ENCODE measurements at regions not wholly inside any gene's neighbourhood (a gene's known extent, or its start where the extent isn't known, plus 50 kb on each side); places are given as distances from the start of the nearest gene placed in this dataset.

GRCh38 chr13:73697166-73697565 is 437.0 kb downstream of the KLF12 start:
- Histone ChIP-seq H3K4me1 (no peaks in the 10 kb centered on the region), H3K4me3 (no peak overlapping the region), H3K9me3 (no peaks in the 10 kb centered on the region), H3K36me3 (ENCODE audit: insufficient read depth in 1 of 2, low read depth in 1 of 2) (peaks cover 2 to 20% of the 10 kb centered on the region in 2 donors), H3K27me3 (ENCODE audit: insufficient read depth in 3 of 3, low read length in 2 of 3) (no peaks in the 10 kb centered on the region), H3K27ac (no peak overlapping the region)
- DNase-seq (no peak), ATAC-seq (no peak)
- intact Hi-C loops (cut with DNase I) = loop anchor here in 1 of 2 donors (5.0 kb wide), 1 partner anchor 885 kb away; no protein-coding TSS in a partner anchor
- no peak for TF ChIP-seq CTCF (IDR thresholded peaks at IDR 0.05)

GRCh38 chr13:73696713-73697112 is 437.5 kb downstream of the KLF12 start:
- DNase-seq (no peak), ATAC-seq (no peak)
- no peaks in the 10 kb centered on the region for H3K9me3 ChIP-seq
- no peak overlapping the region for H3K27ac ChIP-seq
- intact Hi-C loops (cut with DNase I) = loop anchor here in 1 of 2 donors (5.0 kb wide), 1 partner anchor 884 kb away; no protein-coding TSS in a partner anchor
- WGBS, 3 donors = 94 to 97% (median 97%) methylated on average over 3 of the region's 3 CpGs
- peaks cover 2 to 20% of the 10 kb centered on the region in 2 donors for H3K36me3 ChIP-seq (ENCODE audit: insufficient read depth in 1 of 2, low read depth in 1 of 2)
- H3K27me3 ChIP-seq (ENCODE audit: insufficient read depth in 3 of 3, low read length in 2 of 3) = no peaks in the 10 kb centered on the region
- no peaks in the 10 kb centered on the region for H3K4me1 ChIP-seq
- TF ChIP-seq CTCF (IDR thresholded peaks at IDR 0.05) = no peak
- H3K4me3 ChIP-seq = no peak overlapping the region

GRCh38 chr13:73696271-73696670 is 437.9 kb downstream of the KLF12 start:
- intact Hi-C loops (cut with DNase I) = loop anchor here in 1 of 2 donors (5.0 kb wide), 1 partner anchor 884 kb away; no protein-coding TSS in a partner anchor
- Histone ChIP-seq H3K4me3 (no peak overlapping the region), H3K27ac (no peak overlapping the region), H3K36me3 (ENCODE audit: insufficient read depth in 1 of 2, low read depth in 1 of 2) (peaks cover 2 to 20% of the 10 kb centered on the region in 2 donors), H3K4me1 (no peaks in the 10 kb centered on the region), H3K9me3 (no peaks in the 10 kb centered on the region), H3K27me3 (ENCODE audit: insufficient read depth in 3 of 3, low read length in 2 of 3) (no peaks in the 10 kb centered on the region)
- TF ChIP-seq CTCF (IDR thresholded peaks at IDR 0.05) = no peak
- ATAC-seq (no peak), DNase-seq (no peak)
- 64 to 74% (median 69%) methylated on average over 2 of the region's 2 CpGs for WGBS, 3 donors

- Histone ChIP-seq H3K4me1 (no peaks in the 10 kb centered on the region), H3K27ac (no peak overlapping the region), H3K4me3 (no peak overlapping the region), H3K36me3 (ENCODE audit: insufficient read depth in 1 of 2, low read depth in 1 of 2) (peaks cover 2 to 20% of the 10 kb centered on the region in 2 donors), H3K27me3 (ENCODE audit: insufficient read depth in 3 of 3, low read length in 2 of 3) (no peaks in the 10 kb centered on the region), H3K9me3 (no peaks in the 10 kb centered on the region)
- intact Hi-C loops (cut with DNase I) = loop anchor here in 1 of 2 donors (5.0 kb wide), 1 partner anchor 883 kb away; no protein-coding TSS in a partner anchor
- no peak for DNase-seq
- ATAC-seq = no peak
- TF ChIP-seq CTCF (IDR thresholded peaks at IDR 0.05) = no peak
- WGBS, 3 donors = 97 to 98% (median 98%) methylated on average over 14 of the region's 14 CpGs
These were observed 438.9 kb downstream of the KLF12 start for GRCh38 chr13:73695325-73695724.

GRCh38 chr13:73693215-73693614 is 441.0 kb downstream of the KLF12 start:
- no peak for TF ChIP-seq CTCF (IDR thresholded peaks at IDR 0.05)
- ATAC-seq = no peak
- DNase-seq = no peak
- Histone ChIP-seq H3K27ac (no peak overlapping the region), H3K4me3 (no peak overlapping the region), H3K4me1 (no peaks in the 10 kb centered on the region), H3K27me3 (ENCODE audit: insufficient read depth in 3 of 3, low read length in 2 of 3) (no peaks in the 10 kb centered on the region), H3K36me3 (ENCODE audit: insufficient read depth in 1 of 2, low read depth in 1 of 2) (peaks cover 6 to 20% of the 10 kb centered on the region in 2 donors), H3K9me3 (no peaks in the 10 kb centered on the region)
- intact Hi-C loops (cut with DNase I) = no loop called here
- 71 to 79% (median 73%) methylated on average over 2 of the region's 2 CpGs for WGBS, 3 donors
